HEK293 (cell line): ENCODE measurements at regions not wholly inside any gene's neighbourhood (a gene's known extent, or its start where the extent isn't known, plus 50 kb on each side); places are given as distances from the start of the nearest gene placed in this dataset.

Experiments
- ATF2 ChIP-seq: fragments of 450-650 bp; formaldehyde crosslinking; IDR thresholded peaks from 2 replicates; pipeline ENCODE4 v1.5.1; 2016; ENCODE audit warnings: missing biosample characterization, missing genetic modification characterization, low read depth
- BCL11A ChIP-seq: fragments of 450-650 bp; formaldehyde crosslinking; IDR thresholded peaks from 2 replicates; pipeline ENCODE4 v1.5.1; 2016; ENCODE audit warnings: low read depth, missing biosample characterization, missing genetic modification characterization
- ELK4 ChIP-seq: IDR thresholded peaks from 2 replicates; pipeline ENCODE4 v1.6.1; 2011; ENCODE audit warnings: mild to moderate bottlenecking, low read depth, low read length, borderline replicate concordance
- ZBTB44 ChIP-seq: fragments of 450-650 bp; IDR thresholded peaks from 2 replicates; pipeline ENCODE4 v1.5.1; 2018; ENCODE audit warnings: missing biosample characterization, mild to moderate bottlenecking, missing genetic modification characterization
- ZNF48 ChIP-seq: fragments of 450-650 bp; formaldehyde crosslinking; IDR thresholded peaks from 2 replicates; pipeline ENCODE4 v1.5.1; 2016; ENCODE audit warnings: missing biosample characterization, missing genetic modification characterization
- ZNF561 ChIP-seq: fragments of 450-650 bp; IDR thresholded peaks from 2 replicates; pipeline ENCODE4 v1.5.1; 2018; ENCODE audit warnings: missing biosample characterization, missing genetic modification characterization, borderline replicate concordance
- ZNF670 ChIP-seq: fragments of 450-650 bp; formaldehyde crosslinking; IDR thresholded peaks from 2 replicates; pipeline ENCODE4 v1.5.1; 2016; ENCODE audit warnings: missing biosample characterization, missing genetic modification characterization, low read depth

- TF ChIP-seq ATF2 (tag by site-specific recombination), result no peak
- no peak for TF ChIP-seq ZBTB44 (tag by site-specific recombination)
- TF ChIP-seq ZNF670 (tag by site-specific recombination), result no peak
- no peak for TF ChIP-seq ZNF561 (tag by site-specific recombination)
- no peak for TF ChIP-seq ELK4
- TF ChIP-seq ZNF48 (tag by site-specific recombination), result no peak
- no peak for TF ChIP-seq BCL11A (tag by site-specific recombination)
Observed at GRCh38 chr12:71266606-71267005, 108.8 kb upstream of the TSPAN8 start.
